ENCODE measurements at regions not wholly inside any gene's neighbourhood (a gene's known extent, or its start where the extent isn't known, plus 50 kb on each side); places are given as distances from the start of the nearest gene placed in this dataset.

DNA sequence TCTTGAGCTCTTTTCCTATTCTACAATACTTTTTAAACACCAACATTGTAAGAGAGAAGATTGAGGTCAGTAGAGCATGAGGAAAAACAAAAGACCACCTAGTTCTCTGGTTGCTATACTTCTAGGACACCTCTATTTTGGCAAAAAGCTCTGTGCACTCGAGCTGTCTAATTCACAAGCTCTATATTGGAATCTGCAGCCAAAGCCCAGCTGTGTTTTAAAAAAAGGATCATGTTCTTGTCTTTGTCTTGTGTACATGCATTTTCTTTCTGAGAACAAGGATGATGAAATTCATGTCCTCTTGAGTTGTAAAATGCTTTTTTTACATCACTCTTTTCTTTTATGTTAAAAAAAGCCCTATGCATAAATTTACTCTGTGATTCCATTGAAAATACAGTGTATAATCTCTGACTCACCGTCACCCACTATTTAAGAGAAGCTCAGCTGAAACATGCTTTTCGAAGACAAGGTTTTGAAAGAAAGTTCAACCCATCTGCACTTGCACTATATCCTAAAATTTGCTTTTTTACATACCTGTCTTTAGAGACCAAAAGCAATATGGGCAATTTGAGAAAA lies 215.5 kb upstream of the VSTM2A start:
- TF ChIP-seq, protein P1, sequence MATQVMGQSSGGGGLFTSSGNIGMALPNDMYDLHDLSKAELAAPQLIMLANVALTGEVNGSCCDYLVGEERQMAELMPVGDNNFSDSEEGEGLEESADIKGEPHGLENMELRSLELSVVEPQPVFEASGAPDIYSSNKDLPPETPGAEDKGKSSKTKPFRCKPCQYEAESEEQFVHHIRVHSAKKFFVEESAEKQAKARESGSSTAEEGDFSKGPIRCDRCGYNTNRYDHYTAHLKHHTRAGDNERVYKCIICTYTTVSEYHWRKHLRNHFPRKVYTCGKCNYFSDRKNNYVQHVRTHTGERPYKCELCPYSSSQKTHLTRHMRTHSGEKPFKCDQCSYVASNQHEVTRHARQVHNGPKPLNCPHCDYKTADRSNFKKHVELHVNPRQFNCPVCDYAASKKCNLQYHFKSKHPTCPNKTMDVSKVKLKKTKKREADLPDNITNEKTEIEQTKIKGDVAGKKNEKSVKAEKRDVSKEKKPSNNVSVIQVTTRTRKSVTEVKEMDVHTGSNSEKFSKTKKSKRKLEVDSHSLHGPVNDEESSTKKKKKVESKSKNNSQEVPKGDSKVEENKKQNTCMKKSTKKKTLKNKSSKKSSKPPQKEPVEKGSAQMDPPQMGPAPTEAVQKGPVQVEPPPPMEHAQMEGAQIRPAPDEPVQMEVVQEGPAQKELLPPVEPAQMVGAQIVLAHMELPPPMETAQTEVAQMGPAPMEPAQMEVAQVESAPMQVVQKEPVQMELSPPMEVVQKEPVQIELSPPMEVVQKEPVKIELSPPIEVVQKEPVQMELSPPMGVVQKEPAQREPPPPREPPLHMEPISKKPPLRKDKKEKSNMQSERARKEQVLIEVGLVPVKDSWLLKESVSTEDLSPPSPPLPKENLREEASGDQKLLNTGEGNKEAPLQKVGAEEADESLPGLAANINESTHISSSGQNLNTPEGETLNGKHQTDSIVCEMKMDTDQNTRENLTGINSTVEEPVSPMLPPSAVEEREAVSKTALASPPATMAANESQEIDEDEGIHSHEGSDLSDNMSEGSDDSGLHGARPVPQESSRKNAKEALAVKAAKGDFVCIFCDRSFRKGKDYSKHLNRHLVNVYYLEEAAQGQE (IDR thresholded peaks at IDR 0.05; ENCODE audit: insufficient read depth in 1 of 2, low read depth in 2 of 2, low read length in 2 of 2): no peak
- TF ChIP-seq TAF1 (IDR thresholded peaks at IDR 0.05; ENCODE audit: borderline replicate concordance, insufficient read depth, low read length) (no peak), POLR2AphosphoS5 (IDR thresholded peaks at IDR 0.05; ENCODE audit: low read depth, low read length) (no peak), FOXP2 (optimal IDR thresholded peaks at IDR 0.05; ENCODE audit: borderline replicate concordance, extremely low read depth, extremely low read length, insufficient read depth) (no peak), SIN3A (IDR thresholded peaks at IDR 0.05; ENCODE audit: borderline replicate concordance, insufficient read depth, low read length) (no peak)

DNA sequence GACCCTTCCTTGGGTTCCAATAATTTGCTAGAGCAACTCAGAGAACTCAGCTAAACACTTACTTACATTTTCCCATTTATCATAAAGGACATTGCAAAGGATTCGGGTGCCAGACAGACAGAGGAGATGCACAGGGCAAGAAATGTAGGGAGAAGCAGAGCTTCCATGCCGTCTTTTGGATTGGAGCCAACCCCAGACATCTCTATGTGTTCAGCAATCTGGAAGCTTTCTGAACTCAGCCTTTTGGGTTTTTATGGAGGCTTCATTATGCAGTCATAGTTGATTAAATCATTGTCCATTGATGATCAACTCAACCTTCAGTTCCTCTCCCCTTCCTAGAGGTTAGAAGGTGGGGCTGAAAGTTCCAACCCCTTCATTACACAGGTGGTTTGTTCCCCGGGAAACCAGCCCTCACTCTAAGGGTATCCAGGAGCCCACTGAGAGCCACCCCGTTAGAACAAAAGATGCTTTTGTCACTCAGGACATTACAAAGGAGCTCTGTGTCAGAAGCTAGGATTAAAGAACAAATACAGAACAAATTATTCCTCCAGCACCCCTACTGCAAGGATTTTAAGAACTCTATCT lies 211.9 kb upstream of the VSTM2A start:
- TF ChIP-seq SIN3A (IDR thresholded peaks at IDR 0.05; ENCODE audit: borderline replicate concordance, insufficient read depth, low read length) (no peak), POLR2AphosphoS5 (IDR thresholded peaks at IDR 0.05; ENCODE audit: low read depth, low read length) (no peak), TAF1 (IDR thresholded peaks at IDR 0.05; ENCODE audit: borderline replicate concordance, insufficient read depth, low read length) (no peak), FOXP2 (optimal IDR thresholded peaks at IDR 0.05; ENCODE audit: borderline replicate concordance, extremely low read depth, extremely low read length, insufficient read depth) (no peak)
- TF ChIP-seq, protein P1 (IDR thresholded peaks at IDR 0.05; ENCODE audit: insufficient read depth in 1 of 2, low read depth in 2 of 2, low read length in 2 of 2): no peak

DNA sequence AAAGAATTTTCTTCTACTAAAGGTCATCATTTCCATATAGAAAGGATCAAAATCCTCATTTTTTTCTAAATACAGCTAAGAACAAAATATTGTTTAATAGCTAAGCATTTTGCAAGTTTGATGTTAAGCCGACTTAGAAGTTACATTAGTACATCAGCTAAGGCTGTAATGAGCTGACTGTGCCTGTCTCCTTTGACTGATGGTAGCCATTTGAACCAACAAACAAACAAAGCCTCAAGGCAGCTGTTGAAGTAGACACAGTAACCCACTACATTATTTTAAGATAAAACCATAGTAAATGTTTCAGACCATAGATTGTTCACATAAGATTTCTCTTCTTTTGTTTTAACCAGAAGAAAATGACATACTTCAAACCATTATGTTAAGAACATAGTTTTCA lies 210.9 kb upstream of the VSTM2A start:
- no peak for TF ChIP-seq SIN3A (IDR thresholded peaks at IDR 0.05; ENCODE audit: borderline replicate concordance, insufficient read depth, low read length)
- TF ChIP-seq POLR2AphosphoS5 (IDR thresholded peaks at IDR 0.05; ENCODE audit: low read depth, low read length): no peak
- TF ChIP-seq TAF1 (IDR thresholded peaks at IDR 0.05; ENCODE audit: borderline replicate concordance, insufficient read depth, low read length): no peak
- no peak for TF ChIP-seq FOXP2 (optimal IDR thresholded peaks at IDR 0.05; ENCODE audit: borderline replicate concordance, extremely low read depth, extremely low read length, insufficient read depth)
- TF ChIP-seq, protein P1 (IDR thresholded peaks at IDR 0.05; ENCODE audit: insufficient read depth in 1 of 2, low read depth in 2 of 2, low read length in 2 of 2): no peak

DNA sequence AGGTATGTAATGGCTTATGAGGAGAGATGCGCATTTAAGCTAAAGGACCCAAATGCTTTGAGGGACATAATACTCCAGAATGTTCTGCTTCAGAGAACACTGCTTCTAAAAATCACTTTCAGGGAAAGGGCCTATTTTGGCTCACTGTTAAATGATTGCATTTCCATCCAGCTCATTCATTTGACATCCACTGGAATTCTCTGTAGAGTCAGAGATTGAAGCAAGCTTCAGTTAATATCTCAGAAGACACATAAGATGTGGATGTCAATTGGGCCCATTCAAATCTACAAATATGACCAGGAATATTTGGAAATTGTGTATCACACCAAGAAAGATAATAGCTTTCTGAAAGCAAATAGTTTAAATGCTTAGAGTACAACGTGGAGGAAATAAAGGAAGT lies 209.9 kb upstream of the VSTM2A start:
- TF ChIP-seq POLR2AphosphoS5 (IDR thresholded peaks at IDR 0.05; ENCODE audit: low read depth, low read length): no peak
- no peak for TF ChIP-seq SIN3A (IDR thresholded peaks at IDR 0.05; ENCODE audit: borderline replicate concordance, insufficient read depth, low read length)
- no peak for TF ChIP-seq TAF1 (IDR thresholded peaks at IDR 0.05; ENCODE audit: borderline replicate concordance, insufficient read depth, low read length)
- TF ChIP-seq FOXP2 (optimal IDR thresholded peaks at IDR 0.05; ENCODE audit: borderline replicate concordance, extremely low read depth, extremely low read length, insufficient read depth): no peak
- TF ChIP-seq, protein P1 (IDR thresholded peaks at IDR 0.05; ENCODE audit: insufficient read depth in 1 of 2, low read depth in 2 of 2, low read length in 2 of 2): no peak

Data from PFSK-1 (cell line).